GM19468 (cell line): ENCODE measurements at regions not wholly inside any gene's neighbourhood (a gene's known extent, or its start where the extent isn't known, plus 50 kb on each side); places are given as distances from the start of the nearest gene placed in this dataset.

Experiments
- ATAC-seq: cut with Tn5 transposase; IDR thresholded peaks from one replicate; pipeline ENCODE4 v1.9.1; 2021; ENCODE audit warnings: mild to moderate bottlenecking, moderate library complexity, moderate number of reproducible peaks; ENCODE audit not compliant: unreplicated experiment; ENCODE audit errors: extremely low read depth

DNA sequence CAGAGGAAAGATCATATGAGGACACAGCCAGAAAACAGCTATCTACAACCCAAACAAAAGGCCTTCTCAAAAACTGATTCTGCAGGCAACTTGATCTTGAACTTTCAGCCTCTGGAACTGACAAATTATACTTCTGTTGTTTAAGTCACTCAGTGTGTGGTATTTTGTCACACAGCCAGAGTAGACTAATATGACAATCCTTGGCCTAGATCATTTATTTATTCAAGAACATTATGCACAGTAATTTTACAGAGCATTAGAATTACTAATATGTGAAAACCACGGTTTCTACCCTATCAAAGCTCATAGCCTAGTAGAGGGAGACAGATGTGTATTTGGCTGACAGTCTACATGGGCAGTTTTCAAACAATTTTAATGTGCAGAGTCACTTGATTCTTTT, 167.8 kb upstream of the PCDH18 start:
- ATAC-seq, result no peak

DNA sequence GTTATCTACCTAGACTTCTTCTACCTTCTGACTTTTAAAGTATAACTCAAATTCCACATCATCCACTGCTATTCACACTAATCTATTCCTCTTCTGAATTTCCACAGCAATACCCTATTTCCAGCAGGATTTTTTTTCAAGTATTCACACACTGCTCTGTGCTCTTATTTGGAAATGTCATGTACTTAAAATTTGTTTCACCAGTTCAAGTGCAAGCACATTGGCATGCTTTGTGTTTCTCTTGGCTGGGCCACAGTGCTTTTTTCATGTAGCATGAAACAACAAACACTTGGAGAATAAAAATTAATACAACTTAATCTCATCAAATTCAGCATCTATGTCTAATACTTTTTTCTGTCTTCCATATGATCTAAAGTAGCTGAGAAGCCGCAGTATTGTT, 161.8 kb upstream of the PCDH18 start:
- ATAC-seq, result no peak

DNA sequence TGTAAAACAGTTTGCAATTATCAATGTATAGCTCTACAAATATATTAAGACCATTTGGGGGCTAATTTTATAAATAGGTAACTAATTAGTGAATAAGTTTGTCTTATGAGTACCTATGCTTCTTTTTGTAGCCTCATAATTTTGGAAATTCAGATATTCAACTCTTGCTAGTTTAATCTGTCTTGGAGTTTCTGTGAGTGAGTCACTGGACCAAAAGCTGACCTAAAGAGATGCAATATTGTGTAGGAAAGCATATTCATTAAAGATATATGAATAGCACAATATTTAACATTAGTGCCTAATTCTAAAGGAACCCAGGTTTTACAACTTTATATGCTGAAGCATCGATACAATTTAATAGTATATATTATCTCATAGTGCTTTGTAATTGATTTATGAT, 161.3 kb upstream of the PCDH18 start:
- no peak for ATAC-seq

DNA sequence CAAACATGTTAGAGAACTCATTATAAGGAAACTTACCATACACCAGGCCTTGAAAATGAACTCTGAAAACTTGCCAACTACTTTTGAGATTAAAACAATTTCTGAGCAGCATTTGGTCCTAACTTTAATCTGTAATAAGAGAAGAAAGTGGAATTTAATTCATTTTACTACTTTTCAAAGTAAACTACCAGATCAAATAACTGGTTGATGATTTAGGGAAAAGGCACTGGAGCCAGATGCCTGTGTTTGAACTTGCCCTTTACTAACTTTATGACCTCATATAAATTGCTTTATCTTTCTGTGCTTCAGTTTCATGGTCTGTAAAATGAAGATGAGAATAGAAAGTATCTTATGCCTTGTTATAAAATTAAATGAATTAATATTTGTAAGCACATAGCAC, 159.9 kb upstream of the PCDH18 start:
- ATAC-seq, result no peak

DNA sequence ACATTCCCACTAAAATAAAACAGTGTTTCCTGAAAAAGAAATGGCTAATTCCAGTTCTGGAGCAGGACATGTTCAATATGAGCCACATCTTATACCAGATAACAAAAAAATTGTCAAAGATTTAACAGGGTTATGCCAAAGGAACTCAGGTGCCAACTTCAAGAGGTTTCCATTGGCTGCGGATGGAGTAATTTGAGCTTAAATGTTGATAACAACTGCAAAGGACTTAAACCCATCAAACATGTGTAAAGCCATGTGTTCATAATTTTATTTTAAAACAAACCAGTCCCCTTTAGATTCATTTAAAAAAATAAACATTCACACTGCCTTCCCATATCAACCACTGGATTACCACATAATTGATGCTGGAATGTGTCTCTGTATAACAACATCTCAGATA, 156.4 kb upstream of the PCDH18 start:
- ATAC-seq, result no peak

DNA sequence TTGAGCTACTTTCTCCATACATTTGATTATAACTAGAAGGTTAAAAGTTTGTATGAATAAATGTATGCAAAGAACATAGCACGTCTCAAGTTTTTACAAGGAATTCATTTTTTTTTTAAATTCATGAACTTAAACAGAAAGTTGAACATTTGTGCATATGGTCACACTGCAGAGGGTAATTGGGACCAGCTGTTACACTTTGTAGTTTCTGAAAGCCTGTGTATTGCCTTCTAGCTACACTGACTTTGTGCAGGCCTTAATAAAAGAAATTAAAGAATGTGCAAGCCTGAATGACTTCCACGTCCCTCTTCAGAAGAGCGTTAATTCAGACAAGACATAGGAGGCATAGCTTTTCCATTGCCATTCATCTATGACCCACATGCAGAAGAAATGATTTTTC, 153.1 kb upstream of the PCDH18 start:
- no peak for ATAC-seq

DNA sequence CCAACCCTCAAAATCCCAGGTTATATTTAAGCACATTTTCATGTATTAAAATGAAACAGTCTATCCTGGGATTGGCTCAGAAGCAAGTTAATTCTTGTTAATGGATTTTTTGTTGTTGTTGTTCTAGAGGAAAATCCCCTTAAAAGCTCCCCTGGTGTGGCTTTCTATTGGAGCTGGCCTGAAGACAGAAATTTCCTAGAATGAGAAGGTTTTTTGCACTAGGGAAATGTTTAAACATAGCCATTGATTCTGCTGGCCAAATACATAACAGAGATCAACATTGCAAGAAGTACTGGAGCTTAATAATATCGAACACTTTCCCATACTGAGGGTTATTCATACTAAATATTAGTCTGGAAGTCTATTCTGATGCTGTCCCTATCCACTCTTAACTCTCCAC, 148.8 kb upstream of the PCDH18 start:
- ATAC-seq, result no peak

DNA sequence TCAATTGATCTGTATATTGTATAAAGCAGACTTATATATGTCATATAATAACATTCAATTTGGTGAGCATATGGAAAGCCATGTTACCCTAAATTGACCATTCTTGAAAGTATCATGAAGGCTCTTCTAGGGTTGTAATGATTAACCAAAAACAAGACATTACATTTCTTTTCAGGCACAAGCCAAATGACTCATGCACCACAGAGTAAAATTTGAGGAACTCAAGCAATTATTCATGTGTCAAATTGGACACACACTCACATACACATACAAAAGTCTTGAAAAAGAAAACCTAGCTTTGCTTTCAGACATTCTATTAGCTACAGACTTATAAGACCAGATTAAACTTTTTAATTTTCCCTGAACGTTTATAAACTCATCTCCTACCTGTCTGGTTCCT, 146.5 kb upstream of the PCDH18 start:
- ATAC-seq, result no peak

DNA sequence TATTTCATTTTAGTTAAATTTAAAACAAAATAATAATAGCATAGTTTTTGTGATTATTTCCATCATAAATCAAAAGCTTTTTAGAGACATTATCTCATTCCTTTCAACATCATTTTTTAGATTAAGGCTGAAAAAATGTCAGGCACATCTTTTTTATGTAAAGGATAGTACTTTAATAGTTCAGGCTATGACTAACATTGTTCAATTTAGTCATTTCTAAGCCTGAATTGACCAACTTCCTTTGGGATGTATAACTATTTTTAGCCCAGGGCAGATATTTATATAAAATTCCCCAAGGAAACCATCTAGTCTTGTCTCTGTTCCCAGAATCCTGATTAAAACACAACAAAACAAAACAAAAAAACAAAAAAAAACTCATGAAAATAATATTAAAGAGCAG, 145.6 kb upstream of the PCDH18 start:
- no peak for ATAC-seq

DNA sequence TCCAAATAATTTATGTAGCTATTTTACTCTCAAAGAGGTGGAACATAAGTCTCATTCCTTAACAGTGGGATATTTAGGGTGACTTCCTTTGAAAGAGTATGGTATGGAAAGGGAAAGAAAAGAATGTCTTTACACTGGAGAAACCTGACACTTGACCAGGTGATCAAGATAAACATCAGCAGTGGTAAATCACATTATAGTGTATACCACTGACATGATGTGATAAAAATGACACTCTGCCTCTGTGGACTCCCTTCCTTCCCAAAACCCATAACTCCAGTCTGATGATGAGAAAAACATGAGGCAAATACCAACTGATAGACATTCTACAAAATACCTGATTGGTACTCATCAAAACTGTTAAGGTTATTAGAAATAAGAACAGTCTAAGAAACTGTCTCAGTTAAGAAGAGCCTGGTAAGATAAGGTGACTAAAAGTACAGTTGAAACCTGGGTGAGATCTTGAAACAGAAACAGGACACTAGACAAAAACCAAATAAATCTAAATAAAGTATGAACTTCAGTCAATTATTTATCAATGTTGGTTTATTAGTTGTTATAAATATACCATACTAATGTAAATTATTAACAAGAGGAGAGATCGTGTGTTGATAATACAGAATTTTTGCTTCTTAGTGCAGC, 144.2 kb upstream of the PCDH18 start:
- ATAC-seq, result no peak

DNA sequence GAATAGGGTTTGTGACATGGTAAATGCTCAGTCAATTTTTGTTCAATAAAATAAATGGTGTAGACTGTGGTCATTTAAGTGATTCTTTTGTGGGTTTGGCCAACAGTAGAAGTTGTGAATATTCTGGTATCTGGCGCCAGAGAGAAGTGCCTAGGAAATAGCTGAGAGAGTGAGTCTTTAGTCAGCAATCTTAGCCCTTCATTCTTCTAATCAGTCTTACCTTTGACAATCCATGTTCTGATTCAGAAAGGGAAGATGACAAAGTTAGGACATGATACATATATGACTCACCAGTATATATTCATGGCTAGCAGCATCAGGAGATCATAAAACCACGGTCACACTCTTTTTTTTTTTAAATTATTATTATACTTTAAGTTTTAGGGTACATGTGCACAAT, 141.8 kb upstream of the PCDH18 start:
- no peak for ATAC-seq

DNA sequence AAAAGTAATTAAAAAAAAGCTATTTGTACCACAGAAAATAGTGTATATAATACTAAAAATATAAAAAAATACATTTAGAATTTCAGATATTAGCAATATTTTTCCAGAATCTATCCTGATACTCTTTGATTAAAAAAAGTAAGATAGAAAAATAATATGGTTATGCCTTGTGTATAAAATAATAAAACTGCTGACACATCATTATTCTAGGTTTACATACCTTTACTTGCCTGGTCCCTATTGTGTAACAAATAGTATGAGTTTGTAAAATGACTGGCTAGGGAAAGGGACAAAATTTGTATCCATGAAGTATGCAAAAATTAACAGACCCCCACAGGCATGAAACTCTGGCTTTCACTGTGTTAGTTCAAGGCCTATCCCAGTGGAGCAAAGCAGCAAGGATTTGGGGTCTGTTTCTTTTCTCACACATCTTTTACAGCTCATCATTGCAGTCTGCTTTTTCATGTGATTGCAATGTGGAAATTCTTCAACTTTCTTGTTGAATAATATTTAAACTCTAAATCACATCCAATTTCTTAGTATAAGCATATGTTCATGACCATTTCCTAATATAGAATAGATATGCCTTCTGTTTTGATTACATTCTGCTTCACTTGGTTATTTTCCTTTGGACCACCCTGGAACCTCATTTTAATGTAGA, 136.7 kb upstream of the PCDH18 start:
- no peak for ATAC-seq

DNA sequence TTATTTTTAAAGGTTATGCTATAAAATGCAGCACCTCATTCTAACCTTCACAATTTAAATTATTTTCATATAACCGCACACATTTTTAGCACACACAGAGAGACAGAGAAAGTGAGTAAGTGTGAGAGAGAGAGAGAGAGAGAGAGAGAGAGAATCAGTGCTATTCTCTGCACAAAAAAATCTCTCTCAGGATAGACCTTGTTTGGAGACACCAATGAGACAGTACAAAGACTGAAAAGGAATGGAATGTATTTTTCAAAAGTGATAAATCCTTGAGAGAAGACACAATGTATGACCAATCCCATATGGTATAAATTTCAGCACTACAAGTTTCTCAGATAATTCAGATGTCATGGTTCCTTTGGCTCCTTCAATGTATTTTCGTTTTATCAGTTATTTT, 132.1 kb upstream of the PCDH18 start:
- ATAC-seq, result no peak

DNA sequence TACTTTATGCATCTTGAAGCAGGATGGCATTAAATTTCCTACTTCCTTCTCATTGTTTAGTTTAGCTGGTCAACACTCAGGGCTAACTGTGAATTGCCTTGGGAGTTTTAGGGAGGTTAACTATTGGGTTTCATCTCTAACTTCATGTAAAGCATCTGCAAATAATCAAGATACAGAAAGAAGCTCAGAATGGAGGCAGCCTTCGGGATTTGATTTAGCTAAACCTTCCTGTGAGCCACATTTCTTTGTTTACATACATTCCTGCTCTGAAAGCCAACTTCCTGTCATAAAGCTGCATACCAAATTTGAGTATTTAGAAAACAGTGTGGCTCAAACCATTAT, 131.7 kb upstream of the PCDH18 start:
- no peak for ATAC-seq

DNA sequence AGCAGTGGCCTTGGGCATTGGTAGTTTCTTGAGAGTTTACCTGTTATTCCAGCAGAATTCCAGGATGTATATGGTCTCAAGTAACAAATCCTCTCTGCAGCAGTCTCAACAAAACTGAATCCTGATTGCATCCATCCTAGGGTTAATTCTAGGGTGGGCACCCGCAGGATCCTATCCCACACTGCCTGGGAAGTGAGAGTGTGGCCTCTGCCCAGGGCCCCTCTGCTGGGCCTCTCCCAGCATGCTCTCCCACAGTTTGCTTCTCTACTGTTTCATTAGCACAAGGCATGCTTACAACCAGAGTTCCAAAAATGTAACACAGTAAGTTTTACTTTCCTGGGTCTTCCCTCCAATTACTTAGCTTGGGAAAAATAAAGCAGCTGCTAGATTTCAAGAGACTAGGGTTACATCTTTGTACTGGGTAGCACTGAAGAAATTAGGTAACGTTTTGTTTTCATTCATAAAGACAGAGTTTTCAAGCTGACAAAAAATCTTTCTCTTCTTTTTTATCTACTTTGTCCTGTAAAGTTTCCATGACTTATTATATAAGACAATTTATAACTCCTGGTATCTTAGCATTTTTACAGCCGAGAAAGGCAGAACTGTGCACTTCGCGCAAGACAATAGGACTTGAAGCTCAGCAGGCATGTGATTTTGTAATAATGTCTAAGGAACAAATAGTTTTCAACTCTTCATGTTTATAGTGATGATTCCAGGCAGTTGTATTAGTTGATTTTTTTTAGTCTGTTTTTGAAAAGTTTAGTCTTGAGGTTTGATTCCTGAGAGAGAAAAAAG, 131.2 kb upstream of the PCDH18 start:
- no peak for ATAC-seq

DNA sequence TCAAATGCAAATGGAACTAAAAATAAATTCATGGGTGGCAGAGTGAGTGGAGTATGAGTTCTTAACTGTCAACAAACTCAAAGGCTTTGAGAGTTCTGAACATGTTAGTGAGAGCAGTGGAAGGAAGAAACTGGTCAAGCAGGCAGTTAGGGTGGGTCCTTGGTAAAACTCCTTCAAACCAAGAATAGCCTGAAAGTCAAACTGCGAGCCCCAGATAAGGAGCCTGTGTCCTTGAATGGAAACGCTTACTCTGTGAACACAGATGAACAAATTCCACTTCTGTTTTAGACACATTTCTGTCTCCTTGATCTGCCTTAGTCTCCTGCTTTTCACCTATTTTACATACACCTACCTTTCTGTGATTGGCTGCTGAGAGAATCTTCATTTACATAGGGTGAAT, 129.4 kb upstream of the PCDH18 start:
- no peak for ATAC-seq

DNA sequence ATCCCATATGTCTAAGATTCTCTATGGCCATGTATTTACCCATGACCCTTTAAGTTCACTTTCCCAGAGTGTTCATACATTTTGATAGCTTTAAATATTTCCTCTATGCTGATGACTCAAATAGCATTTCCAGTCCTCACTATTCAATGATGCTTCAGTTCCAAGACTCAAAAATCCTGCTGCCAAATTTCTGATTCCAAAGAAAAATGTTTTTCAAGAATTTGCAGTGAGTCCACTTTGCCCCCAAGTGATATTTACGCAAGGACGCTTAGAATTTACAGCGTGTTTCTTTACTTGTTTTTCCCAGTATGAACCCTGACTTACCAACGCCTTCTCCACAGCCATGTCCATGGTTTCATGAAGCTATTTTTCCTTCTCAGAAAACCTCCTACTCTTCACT, 127.9 kb upstream of the PCDH18 start:
- no peak for ATAC-seq

DNA sequence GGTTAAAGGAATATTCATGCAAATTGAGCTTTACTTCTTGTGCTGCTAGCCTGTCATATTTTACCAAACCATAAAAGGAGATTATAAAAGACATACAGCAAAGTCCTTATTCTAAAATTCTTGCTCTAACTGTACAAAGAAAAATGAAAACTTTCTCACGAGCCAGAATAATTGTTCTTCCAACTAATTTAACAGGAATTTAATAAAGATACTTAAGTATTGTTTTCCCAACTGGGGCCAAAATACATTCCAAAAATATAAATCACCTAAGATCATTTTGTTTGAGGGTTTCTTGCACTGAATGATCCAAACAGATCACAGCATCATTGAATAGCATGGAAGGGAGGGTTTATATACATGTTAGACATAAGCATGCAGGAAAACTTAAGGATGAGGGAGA, 127.1 kb upstream of the PCDH18 start:
- ATAC-seq, result no peak

DNA sequence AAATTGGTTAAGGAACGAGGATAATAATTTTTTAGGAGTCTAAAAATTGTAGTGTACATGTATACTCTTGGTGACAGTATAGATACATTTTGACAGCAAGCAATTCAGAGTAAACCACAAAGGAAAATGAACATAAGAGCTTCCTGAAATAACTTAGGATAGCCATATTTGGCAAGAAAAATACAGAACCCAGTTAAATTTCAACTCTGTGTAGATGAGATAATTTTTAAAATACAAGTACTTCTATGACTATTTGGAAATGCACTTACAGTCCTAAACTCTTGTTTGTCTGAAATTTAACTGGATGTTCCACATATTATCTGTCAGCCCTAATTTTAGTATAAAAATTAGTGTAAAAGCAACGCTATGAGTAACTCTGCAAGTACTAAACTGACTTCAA, 124.4 kb upstream of the PCDH18 start:
- ATAC-seq, result no peak

DNA sequence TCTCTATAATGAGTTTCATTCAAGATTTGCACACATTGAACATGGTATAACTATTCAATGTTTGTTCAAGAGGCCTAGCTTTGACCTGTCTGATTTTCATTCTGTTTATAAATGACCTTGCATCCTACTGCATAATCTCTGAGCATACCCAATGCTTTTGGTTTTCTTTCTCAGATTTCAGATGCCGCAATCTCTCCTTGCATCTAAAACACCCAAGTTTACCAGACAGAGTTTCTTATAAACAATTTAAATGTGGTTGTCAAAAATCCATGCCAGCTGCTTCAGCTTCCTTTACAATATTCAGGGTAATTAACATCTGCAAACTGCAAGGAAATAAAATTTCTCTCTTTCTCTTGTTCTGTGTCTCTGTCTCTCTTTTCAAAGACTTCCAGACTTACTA, 123.0 kb upstream of the PCDH18 start:
- ATAC-seq, result no peak

DNA sequence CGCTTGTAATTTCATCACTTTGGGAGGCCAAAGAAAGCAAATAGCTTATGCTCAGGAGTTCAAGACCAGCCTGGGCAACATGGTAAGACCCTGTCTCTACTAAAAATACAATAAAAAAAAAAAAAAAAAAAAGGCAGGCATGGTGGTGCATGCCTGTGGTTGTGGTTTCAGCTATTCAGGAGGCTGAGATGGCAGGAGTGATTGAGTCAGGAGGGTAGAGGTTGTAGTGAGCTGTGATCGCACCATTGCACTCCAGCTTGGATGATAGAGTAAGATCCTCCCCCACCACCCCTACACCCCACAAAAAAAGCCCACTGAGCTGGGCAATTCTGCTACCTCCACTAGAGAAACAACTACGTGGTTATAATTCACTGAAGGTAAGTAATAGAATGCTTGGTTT, 118.8 kb upstream of the PCDH18 start:
- no peak for ATAC-seq
